ENCODE measurements at regions not wholly inside any gene's neighbourhood (a gene's known extent, or its start where the extent isn't known, plus 50 kb on each side); places are given as distances from the start of the nearest gene placed in this dataset.

GRCh38 chr1:99472893-99473292 lies 173.0 kb upstream of the PALMD start:
- Histone ChIP-seq H3K56ac (replicated peaks; ENCODE audit: insufficient read length, low read depth, low read length) (no peak overlapping the region), H2AK5ac (ENCODE audit: low read depth, low read length) (no peak overlapping the region), H3K23me2 (ENCODE audit: low read depth, low read length) (no peaks in the 10 kb centered on the region), H4K91ac (replicated peaks; ENCODE audit: insufficient read length, low read length) (no peak overlapping the region), H3K27ac (ENCODE audit: low read depth, low read length) (no peak overlapping the region), H3K4me2 (ENCODE audit: insufficient read depth in 1 of 2, low read depth in 2 of 2, low read length in 2 of 2) (no peak overlapping the region), H3K27me3 (replicated peaks in 1 of 4; ENCODE audit: control insufficient read depth in 3 of 4, extremely low read depth in 1 of 4, insufficient read depth in 3 of 4, low read length in 3 of 4) (no peaks in the 10 kb centered on the region), H2BK120ac (replicated peaks; ENCODE audit: low read depth, low read length) (no peak overlapping the region), H2BK15ac (ENCODE audit: low read length) (no peak overlapping the region), H3K79me1 (ENCODE audit: low read depth, low read length) (no peaks in the 10 kb centered on the region), H2AFZ (ENCODE audit: low read length) (no peak overlapping the region), H2BK5ac (ENCODE audit: low read depth, low read length) (no peak overlapping the region), H3K14ac (ENCODE audit: insufficient read length) (no peak overlapping the region), H3K4me1 (replicated peaks in 1 of 4; ENCODE audit: control insufficient read depth in 3 of 4, insufficient read depth in 4 of 4, low read length in 3 of 4) (no peaks in the 10 kb centered on the region), H2BK12ac (ENCODE audit: low read depth, low read length) (no peak overlapping the region), H2BK20ac (ENCODE audit: low read length) (no peak overlapping the region), H4K20me1 (replicated peaks in 1 of 2; ENCODE audit: control insufficient read depth in 1 of 2, insufficient read depth in 2 of 2, low read length in 2 of 2) (no peaks in the 10 kb centered on the region), H3K18ac (ENCODE audit: extremely low read depth, low read length) (no peak overlapping the region), H3K36me3 (ENCODE audit: control insufficient read depth in 2 of 4, insufficient read depth in 4 of 4, low read length in 3 of 4) (no peaks in the 10 kb centered on the region), H3K9ac (replicated peaks in 1 of 4; ENCODE audit: extremely low read depth in 1 of 4, low read depth in 3 of 4, low read length in 3 of 4) (no peak overlapping the region), H3K9me3 (ENCODE audit: insufficient read depth in 2 of 2, low read depth in 1 of 2, low read length in 1 of 2) (no peaks in the 10 kb centered on the region), H4K5ac (ENCODE audit: insufficient read length, low read depth, low read length) (no peak overlapping the region), H3K4ac (replicated peaks; ENCODE audit: insufficient read length, low read depth, low read length) (no peak overlapping the region), H4K8ac (ENCODE audit: extremely low read depth, insufficient read depth, low read length) (no peak overlapping the region), H3K23ac (ENCODE audit: insufficient read length) (no peak overlapping the region), H3K4me3 (ENCODE audit: extremely low read depth in 1 of 4, insufficient read depth in 2 of 4, low read depth in 3 of 4, low read length in 4 of 4) (no peak overlapping the region), H3K79me2 (ENCODE audit: control insufficient read depth in 1 of 2, insufficient read depth in 2 of 2, low read length in 2 of 2) (no peaks in the 10 kb centered on the region)
- DNase-seq (ENCODE audit: low read depth in 1 of 2, low spot score in 2 of 2) (no peak), FAIRE-seq (no peak)
- ChIA-PET POLR2A (ENCODE audit: partially characterized antibody) (no interaction called here), CTCF (ENCODE audit: partially characterized antibody) (interaction anchor here (0.6 to 4.8 kb wide), 5 partner anchors 8 to 679 kb away, joined by 3 to 28 read pairs (median 3); no protein-coding TSS in a partner anchor)
- 90 to 100% methylated on average over 4 of the region's 4 CpGs for WGBS, 2 experiments (ENCODE audit: extremely low coverage in 1 of 2, insufficient coverage in 1 of 2, insufficient read length in 1 of 2, insufficient replicate concordance in 2 of 2, low coverage in 1 of 2, low lambda C conversion rate in 2 of 2, missing lambda C conversion rate in 1 of 2)
- TF ChIP-seq JUN (IDR thresholded peaks at IDR 0.05; ENCODE audit: low read depth, low read length), result no peak
- TF ChIP-seq SIN3A (conservative IDR thresholded peaks at IDR 0.05 in 1 of 2, IDR thresholded peaks at IDR 0.05 in 1 of 2; ENCODE audit: low read depth in 1 of 2, low read length in 2 of 2), result no peak
- TF ChIP-seq TCF12 (IDR thresholded peaks at IDR 0.05; ENCODE audit: low read depth, low read length), result no peak
- TF ChIP-seq TAF1 (IDR thresholded peaks at IDR 0.05; ENCODE audit: low read depth, low read length), result no peak
- TF ChIP-seq SAP30 (IDR thresholded peaks at IDR 0.05; ENCODE audit: insufficient read depth, insufficient replicate concordance, low read length), result no peak
- TF ChIP-seq MAFK (IDR thresholded peaks at IDR 0.05; ENCODE audit: low read depth, low read length), result no peak
- no peak for TF ChIP-seq USF2 (IDR thresholded peaks at IDR 0.05; ENCODE audit: low read length)
- no peak for TF ChIP-seq SP4 (IDR thresholded peaks at IDR 0.05; ENCODE audit: low read length)
- TF ChIP-seq SP2 (IDR thresholded peaks at IDR 0.05; ENCODE audit: low read length), result no peak
- no peak for TF ChIP-seq KDM5A (IDR thresholded peaks at IDR 0.05; ENCODE audit: low read length)
- TF ChIP-seq KDM4A (IDR thresholded peaks at IDR 0.05; ENCODE audit: low read depth, low read length, severe bottlenecking), result no peak
- no peak for TF ChIP-seq EP300 (IDR thresholded peaks at IDR 0.05; ENCODE audit: borderline replicate concordance in 1 of 2, low read depth in 2 of 2, low read length in 2 of 2)
- no peak for TF ChIP-seq GABPA (IDR thresholded peaks at IDR 0.05; ENCODE audit: borderline replicate concordance, insufficient read depth, low read length)
- no peak for TF ChIP-seq SIX5 (IDR thresholded peaks at IDR 0.05; ENCODE audit: low read depth, low read length)
